Fibroblast of gingiva (primary cell): ENCODE measurements at regions not wholly inside any gene's neighbourhood (a gene's known extent, or its start where the extent isn't known, plus 50 kb on each side); places are given as distances from the start of the nearest gene placed in this dataset.

Experiments used
- DNase-seq: peaks from one replicate; pipeline ENCODE4 v3.0.0-alpha.2; 2011; ENCODE audit warnings: low read depth

GRCh38 chr4:167290678-167291077, 56.4 kb upstream of the SPOCK3 start:
- no peak for DNase-seq

- DNase-seq, result no peak
Observed at GRCh38 chr4:167308876-167309275, 74.6 kb upstream of the SPOCK3 start.

GRCh38 chr4:167321299-167321698, 87.0 kb upstream of the SPOCK3 start:
- DNase-seq, result no peak

GRCh38 chr4:167339781-167340180, 105.5 kb upstream of the SPOCK3 start:
- no peak for DNase-seq

- DNase-seq, result no peak
Observed at GRCh38 chr4:167359711-167360110, 125.4 kb upstream of the SPOCK3 start.

- DNase-seq, result no peak
Observed at GRCh38 chr4:167379076-167379835, 145.0 kb upstream of the SPOCK3 start.

- DNase-seq, result no peak
Observed at GRCh38 chr4:167380964-167381363, 146.7 kb upstream of the SPOCK3 start.

GRCh38 chr4:167383291-167383690, 149.0 kb upstream of the SPOCK3 start:
- DNase-seq, result no peak

GRCh38 chr4:167397586-167397985, 163.3 kb upstream of the SPOCK3 start:
- no peak for DNase-seq

- DNase-seq, result no peak
Observed at GRCh38 chr4:167399201-167399600, 164.9 kb upstream of the SPOCK3 start.

- no peak for DNase-seq
Observed at GRCh38 chr4:167406181-167406580, 171.9 kb upstream of the SPOCK3 start.

GRCh38 chr4:167415461-167415860, 181.2 kb upstream of the SPOCK3 start:
- no peak for DNase-seq

- DNase-seq, result no peak
Observed at GRCh38 chr4:167419468-167420140, 185.3 kb upstream of the SPOCK3 start.

- no peak for DNase-seq
Observed at GRCh38 chr4:167421201-167421600, 186.9 kb upstream of the SPOCK3 start.

GRCh38 chr4:167424341-167425256, 190.3 kb upstream of the SPOCK3 start:
- no peak for DNase-seq

GRCh38 chr4:167428156-167428555, 193.9 kb upstream of the SPOCK3 start:
- no peak for DNase-seq

- DNase-seq, result no peak
Observed at GRCh38 chr4:167431371-167431770, 197.1 kb upstream of the SPOCK3 start.

- DNase-seq, result no peak
Observed at GRCh38 chr4:167435786-167436185, 201.5 kb upstream of the SPOCK3 start.

- DNase-seq, result no peak
Observed at GRCh38 chr4:167443841-167444240, 209.5 kb upstream of the SPOCK3 start.

- DNase-seq, result no peak
Observed at GRCh38 chr4:167452922-167453430, 218.7 kb upstream of the SPOCK3 start.

- no peak for DNase-seq
Observed at GRCh38 chr4:167456619-167457018, 222.3 kb upstream of the SPOCK3 start.

GRCh38 chr4:167469436-167469835, 235.1 kb upstream of the SPOCK3 start:
- DNase-seq, result no peak
